Osteocyte (in vitro differentiated cells): ENCODE measurements at regions not wholly inside any gene's neighbourhood (a gene's known extent, or its start where the extent isn't known, plus 50 kb on each side); places are given as distances from the start of the nearest gene placed in this dataset.
"Not testable (repeated sequence)": the region's sequence is repeated elsewhere in the genome, so short reads cannot be mapped to it uniquely, and the experiment has no call there.

ENCODE experiments used
- DNase-seq: peaks from one replicate; pipeline ENCODE4 v3.0.0; 2021; ENCODE audit warnings: mixed read lengths; ENCODE audit not compliant: unreplicated experiment; ENCODE audit errors: extremely low spot score
- H3K27ac Mint-ChIP-seq: one replicate; pipeline ENCODE4 v1.8.0; 2021; ENCODE audit warnings: mild to moderate bottlenecking, mixed read lengths; ENCODE audit not compliant: unreplicated experiment
- H3K27me3 Mint-ChIP-seq: one replicate; pipeline ENCODE4 v1.8.0; 2021; ENCODE audit warnings: mixed read lengths; ENCODE audit not compliant: unreplicated experiment
- H3K36me3 Mint-ChIP-seq: one replicate; pipeline ENCODE4 v1.8.0; 2021; ENCODE audit warnings: mixed read lengths; ENCODE audit not compliant: unreplicated experiment
- H3K4me1 Mint-ChIP-seq: one replicate; pipeline ENCODE4 v1.8.0; 2021; ENCODE audit warnings: mixed read lengths; ENCODE audit not compliant: unreplicated experiment
- H3K4me3 Mint-ChIP-seq: one replicate; pipeline ENCODE4 v1.8.0; 2021; ENCODE audit warnings: mild to moderate bottlenecking, moderate library complexity, mixed read lengths; ENCODE audit not compliant: unreplicated experiment
- H3K9me3 Mint-ChIP-seq: one replicate; pipeline ENCODE4 v1.8.0; 2021; ENCODE audit warnings: mixed read lengths; ENCODE audit not compliant: unreplicated experiment
- CTCF ChIP-seq: fragments of 200-600 bp; sonication (generic); IDR thresholded peaks from 2 replicates; pipeline ENCODE4 v1.5.0; 2021; ENCODE audit warnings: antibody characterized with exemption, mild to moderate bottlenecking, moderate library complexity

- no peaks in the 10 kb centered on the region for H3K9me3 Mint-ChIP-seq
- H3K27me3 Mint-ChIP-seq: no peaks in the 10 kb centered on the region
- no peak for TF ChIP-seq CTCF
- H3K4me1 Mint-ChIP-seq: no peaks in the 10 kb centered on the region
- H3K36me3 Mint-ChIP-seq: no peaks in the 10 kb centered on the region
- no peak overlapping the region for H3K4me3 Mint-ChIP-seq
- no peak for DNase-seq
- no peak overlapping the region for H3K27ac Mint-ChIP-seq
Observed at GRCh38 chr4:62450740-62451139, 1250.6 kb downstream of the ADGRL3 start.

GRCh38 chr4:62449538-62449937 is 1249.4 kb downstream of the ADGRL3 start:
- no peak overlapping the region for H3K27ac Mint-ChIP-seq
- no peak overlapping the region for H3K4me3 Mint-ChIP-seq
- no peaks in the 10 kb centered on the region for H3K9me3 Mint-ChIP-seq
- H3K4me1 Mint-ChIP-seq: no peaks in the 10 kb centered on the region
- no peaks in the 10 kb centered on the region for H3K27me3 Mint-ChIP-seq
- no peak for DNase-seq
- TF ChIP-seq CTCF: no peak
- no peaks in the 10 kb centered on the region for H3K36me3 Mint-ChIP-seq

- H3K9me3 Mint-ChIP-seq: no peaks in the 10 kb centered on the region
- no peak overlapping the region for H3K27ac Mint-ChIP-seq
- no peak overlapping the region for H3K4me3 Mint-ChIP-seq
- H3K36me3 Mint-ChIP-seq: no peaks in the 10 kb centered on the region
- no peak for DNase-seq
- no peaks in the 10 kb centered on the region for H3K27me3 Mint-ChIP-seq
- TF ChIP-seq CTCF: no peak
- no peaks in the 10 kb centered on the region for H3K4me1 Mint-ChIP-seq
Observed at GRCh38 chr4:62448911-62449310, 1248.8 kb downstream of the ADGRL3 start.

GRCh38 chr4:62439051-62439450 is 1238.9 kb downstream of the ADGRL3 start:
- no peak for DNase-seq
- Mint-ChIP-seq H3K4me1 (no peaks in the 10 kb centered on the region), H3K27ac (no peak overlapping the region), H3K36me3 (no peaks in the 10 kb centered on the region), H3K9me3 (peaks cover 30% of the 10 kb centered on the region), H3K27me3 (no peaks in the 10 kb centered on the region), H3K4me3 (no peak overlapping the region)
- no peak for TF ChIP-seq CTCF

GRCh38 chr4:62434921-62435320 is 1234.8 kb downstream of the ADGRL3 start:
- H3K9me3 Mint-ChIP-seq: peaks cover 22% of the 10 kb centered on the region
- no peak for TF ChIP-seq CTCF
- H3K4me1 Mint-ChIP-seq: no peaks in the 10 kb centered on the region
- no peak for DNase-seq
- no peak overlapping the region for H3K4me3 Mint-ChIP-seq
- H3K27ac Mint-ChIP-seq: no peak overlapping the region
- no peaks in the 10 kb centered on the region for H3K27me3 Mint-ChIP-seq
- no peaks in the 10 kb centered on the region for H3K36me3 Mint-ChIP-seq

- H3K4me1 Mint-ChIP-seq, H3K27ac Mint-ChIP-seq, DNase-seq, H3K36me3 Mint-ChIP-seq, H3K4me3 Mint-ChIP-seq, H3K27me3 Mint-ChIP-seq: not testable (repeated sequence)
- H3K9me3 Mint-ChIP-seq: peaks cover 23% of the 10 kb centered on the region
Observed at GRCh38 chr4:62431513-62432231, 1231.5 kb downstream of the ADGRL3 start.
